GM21723 (cell line): ENCODE measurements at regions not wholly inside any gene's neighbourhood (a gene's known extent, or its start where the extent isn't known, plus 50 kb on each side); places are given as distances from the start of the nearest gene placed in this dataset.

ENCODE experiments used
- ATAC-seq: cut with Tn5 transposase; IDR thresholded peaks from one replicate; pipeline ENCODE4 v1.9.1; 2021; ENCODE audit warnings: mild to moderate bottlenecking, moderate library complexity; ENCODE audit not compliant: unreplicated experiment

GRCh38 chr7:22913158-22913557, 90.5 kb upstream of the TOMM7 start:
- no peak for ATAC-seq

GRCh38 chr7:22911889-22912288, 89.2 kb upstream of the TOMM7 start:
- no peak for ATAC-seq

- ATAC-seq, result no peak
Observed at GRCh38 chr7:22909917-22910316, 87.3 kb upstream of the TOMM7 start.

- no peak for ATAC-seq
Observed at GRCh38 chr7:22907805-22908204, 85.2 kb upstream of the TOMM7 start.

GRCh38 chr7:22900784-22901183, 78.1 kb upstream of the TOMM7 start:
- ATAC-seq, result no peak

GRCh38 chr7:22900101-22900500, 77.5 kb upstream of the TOMM7 start:
- ATAC-seq, result no peak

GRCh38 chr7:22896917-22897316, 74.3 kb upstream of the TOMM7 start:
- ATAC-seq, result no peak

GRCh38 chr7:22895828-22896165, 73.1 kb upstream of the TOMM7 start:
- no peak for ATAC-seq

GRCh38 chr7:22895140-22895827, 72.6 kb upstream of the TOMM7 start:
- ATAC-seq, result no peak

- no peak for ATAC-seq
Observed at GRCh38 chr7:22894546-22894945, 71.9 kb upstream of the TOMM7 start.

- ATAC-seq, result no peak
Observed at GRCh38 chr7:22890773-22891172, 68.1 kb upstream of the TOMM7 start.

GRCh38 chr7:22885797-22886261, 63.2 kb upstream of the TOMM7 start:
- peak; percentile 94 for ATAC-seq

- ATAC-seq, result peak; percentile 69
Observed at GRCh38 chr7:22884911-22885788, 62.5 kb upstream of the TOMM7 start.

- no peak for ATAC-seq
Observed at GRCh38 chr7:22882106-22882505, 59.5 kb upstream of the TOMM7 start.

GRCh38 chr7:22879709-22880306, 57.2 kb upstream of the TOMM7 start:
- ATAC-seq, result no peak

GRCh38 chr7:22879280-22879679, 56.6 kb upstream of the TOMM7 start:
- ATAC-seq, result no peak

GRCh38 chr7:22876986-22877729, 54.5 kb upstream of the TOMM7 start:
- ATAC-seq, result no peak

GRCh38 chr7:22875470-22875869, 52.8 kb upstream of the TOMM7 start:
- no peak for ATAC-seq

- no peak for ATAC-seq
Observed at GRCh38 chr7:22874904-22875303, 52.3 kb upstream of the TOMM7 start.
